Gastrocnemius medialis (tissue), 4 donors: ENCODE measurements at regions not wholly inside any gene's neighbourhood (a gene's known extent, or its start where the extent isn't known, plus 50 kb on each side); places are given as distances from the start of the nearest gene placed in this dataset.

ENCODE experiments used
- POLR2A ChIP-seq, 2 donors: fragments of 450-650 bp; IDR thresholded peaks; one replicate each; pipeline ENCODE4 v1.6.1; 2017; ENCODE audit warnings: antibody characterized with exemption in 2 of 2, mild to moderate bottlenecking in 2 of 2, moderate library complexity in 2 of 2
- TF ChIP-seq, protein P1 (sequence below), 5 experiments: fragments of 450-650 bp in 3 of 5; fragments of 200-600 bp in 2 of 5; sonication (generic) in 2 of 5; IDR thresholded peaks in 4 of 5; conservative IDR thresholded peaks in 1 of 5; 1 replicate in 4 of 5; 2 replicates in 1 of 5; pipeline ENCODE4 v1.5.1; 2016 to 2019; ENCODE audit warnings: antibody characterized with exemption in 5 of 5, mild to moderate bottlenecking in 3 of 5, moderate library complexity in 3 of 5

DNA sequence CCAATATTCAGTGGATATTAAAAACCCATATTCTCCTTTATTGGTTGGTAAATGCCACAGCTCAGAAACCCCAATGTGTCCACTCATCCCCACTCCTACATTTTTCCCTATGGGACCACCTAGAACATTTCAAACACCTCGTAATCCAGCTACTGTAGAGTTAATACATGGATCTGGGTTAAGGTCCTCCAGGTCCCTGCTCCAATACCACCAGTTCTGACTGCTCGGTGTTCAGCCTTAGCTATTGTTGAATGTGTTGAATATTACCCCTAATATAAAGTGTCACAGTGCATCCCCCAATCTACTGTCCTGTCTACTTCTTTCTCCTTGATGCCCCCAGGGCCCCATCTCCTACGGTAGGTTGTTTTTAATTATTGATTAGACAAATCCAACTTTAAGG is 231.5 kb downstream of the PCSK1 start:
- TF ChIP-seq, protein P1, sequence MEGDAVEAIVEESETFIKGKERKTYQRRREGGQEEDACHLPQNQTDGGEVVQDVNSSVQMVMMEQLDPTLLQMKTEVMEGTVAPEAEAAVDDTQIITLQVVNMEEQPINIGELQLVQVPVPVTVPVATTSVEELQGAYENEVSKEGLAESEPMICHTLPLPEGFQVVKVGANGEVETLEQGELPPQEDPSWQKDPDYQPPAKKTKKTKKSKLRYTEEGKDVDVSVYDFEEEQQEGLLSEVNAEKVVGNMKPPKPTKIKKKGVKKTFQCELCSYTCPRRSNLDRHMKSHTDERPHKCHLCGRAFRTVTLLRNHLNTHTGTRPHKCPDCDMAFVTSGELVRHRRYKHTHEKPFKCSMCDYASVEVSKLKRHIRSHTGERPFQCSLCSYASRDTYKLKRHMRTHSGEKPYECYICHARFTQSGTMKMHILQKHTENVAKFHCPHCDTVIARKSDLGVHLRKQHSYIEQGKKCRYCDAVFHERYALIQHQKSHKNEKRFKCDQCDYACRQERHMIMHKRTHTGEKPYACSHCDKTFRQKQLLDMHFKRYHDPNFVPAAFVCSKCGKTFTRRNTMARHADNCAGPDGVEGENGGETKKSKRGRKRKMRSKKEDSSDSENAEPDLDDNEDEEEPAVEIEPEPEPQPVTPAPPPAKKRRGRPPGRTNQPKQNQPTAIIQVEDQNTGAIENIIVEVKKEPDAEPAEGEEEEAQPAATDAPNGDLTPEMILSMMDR (IDR thresholded peaks at IDR 0.05 in 4 of 5, conservative IDR thresholded peaks at IDR 0.05 in 1 of 5): no peak
- TF ChIP-seq POLR2A (IDR thresholded peaks at IDR 0.05): no peak
